Prostate gland (tissue), 2 donors: ENCODE measurements at regions not wholly inside any gene's neighbourhood (a gene's known extent, or its start where the extent isn't known, plus 50 kb on each side); places are given as distances from the start of the nearest gene placed in this dataset.

Experiments used
- POLR2A ChIP-seq: fragments of 450-650 bp; IDR thresholded peaks from one replicate; pipeline ENCODE4 v1.6.1; 2016; ENCODE audit warnings: antibody characterized with exemption, mild to moderate bottlenecking
- POLR2AphosphoS5 ChIP-seq: sonication (generic); formaldehyde crosslinking; IDR thresholded peaks from one replicate; pipeline ENCODE4 v1.6.1; 2017; ENCODE audit warnings: antibody characterized with exemption
- TF ChIP-seq, protein P1 (sequence below), 4 experiments: fragments of 200-600 bp in 2 of 4; fragments of 450-650 bp in 2 of 4; sonication (generic) in 2 of 4; IDR thresholded peaks; 1 replicate in 3 of 4; 2 replicates in 1 of 4; pipeline ENCODE4 v1.5.1; 2016 to 2019; ENCODE audit warnings: antibody characterized with exemption in 4 of 4, mild to moderate bottlenecking in 2 of 4, moderate library complexity in 2 of 4

- TF ChIP-seq POLR2A = no peak
- TF ChIP-seq, protein P1, sequence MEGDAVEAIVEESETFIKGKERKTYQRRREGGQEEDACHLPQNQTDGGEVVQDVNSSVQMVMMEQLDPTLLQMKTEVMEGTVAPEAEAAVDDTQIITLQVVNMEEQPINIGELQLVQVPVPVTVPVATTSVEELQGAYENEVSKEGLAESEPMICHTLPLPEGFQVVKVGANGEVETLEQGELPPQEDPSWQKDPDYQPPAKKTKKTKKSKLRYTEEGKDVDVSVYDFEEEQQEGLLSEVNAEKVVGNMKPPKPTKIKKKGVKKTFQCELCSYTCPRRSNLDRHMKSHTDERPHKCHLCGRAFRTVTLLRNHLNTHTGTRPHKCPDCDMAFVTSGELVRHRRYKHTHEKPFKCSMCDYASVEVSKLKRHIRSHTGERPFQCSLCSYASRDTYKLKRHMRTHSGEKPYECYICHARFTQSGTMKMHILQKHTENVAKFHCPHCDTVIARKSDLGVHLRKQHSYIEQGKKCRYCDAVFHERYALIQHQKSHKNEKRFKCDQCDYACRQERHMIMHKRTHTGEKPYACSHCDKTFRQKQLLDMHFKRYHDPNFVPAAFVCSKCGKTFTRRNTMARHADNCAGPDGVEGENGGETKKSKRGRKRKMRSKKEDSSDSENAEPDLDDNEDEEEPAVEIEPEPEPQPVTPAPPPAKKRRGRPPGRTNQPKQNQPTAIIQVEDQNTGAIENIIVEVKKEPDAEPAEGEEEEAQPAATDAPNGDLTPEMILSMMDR (IDR thresholded peaks at IDR 0.05) = no peak
- no peak for TF ChIP-seq POLR2AphosphoS5
Measured at GRCh38 chr2:147204102-147204501, 640.7 kb upstream of the ACVR2A start.
